ENCODE measurements at regions not wholly inside any gene's neighbourhood (a gene's known extent, or its start where the extent isn't known, plus 50 kb on each side); places are given as distances from the start of the nearest gene placed in this dataset.

DNA sequence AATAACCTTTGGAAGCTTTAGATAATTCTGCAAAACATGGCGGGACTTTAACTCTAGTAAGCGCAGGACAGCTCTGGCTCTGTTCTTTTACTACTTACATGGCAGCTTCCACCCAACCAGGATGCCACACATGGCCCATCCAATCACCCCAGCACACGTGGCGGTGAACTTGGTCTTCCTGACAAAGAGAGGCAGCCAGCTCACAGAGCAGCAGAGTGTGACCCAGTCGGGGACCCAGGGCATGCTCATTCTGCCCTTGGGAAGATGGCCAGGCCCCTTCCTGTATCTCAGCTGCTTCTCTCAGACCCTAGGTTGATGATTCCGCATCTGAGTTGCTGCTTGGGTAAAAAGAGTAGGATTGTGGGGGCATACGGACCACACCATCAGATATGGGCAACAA is 172.1 kb downstream of the USP12 start:
- CTCF ChIA-PET, result no interaction called here
- H3K9me3 ChIP-seq, result no peaks in the 10 kb centered on the region
- TF ChIP-seq, protein P1, sequence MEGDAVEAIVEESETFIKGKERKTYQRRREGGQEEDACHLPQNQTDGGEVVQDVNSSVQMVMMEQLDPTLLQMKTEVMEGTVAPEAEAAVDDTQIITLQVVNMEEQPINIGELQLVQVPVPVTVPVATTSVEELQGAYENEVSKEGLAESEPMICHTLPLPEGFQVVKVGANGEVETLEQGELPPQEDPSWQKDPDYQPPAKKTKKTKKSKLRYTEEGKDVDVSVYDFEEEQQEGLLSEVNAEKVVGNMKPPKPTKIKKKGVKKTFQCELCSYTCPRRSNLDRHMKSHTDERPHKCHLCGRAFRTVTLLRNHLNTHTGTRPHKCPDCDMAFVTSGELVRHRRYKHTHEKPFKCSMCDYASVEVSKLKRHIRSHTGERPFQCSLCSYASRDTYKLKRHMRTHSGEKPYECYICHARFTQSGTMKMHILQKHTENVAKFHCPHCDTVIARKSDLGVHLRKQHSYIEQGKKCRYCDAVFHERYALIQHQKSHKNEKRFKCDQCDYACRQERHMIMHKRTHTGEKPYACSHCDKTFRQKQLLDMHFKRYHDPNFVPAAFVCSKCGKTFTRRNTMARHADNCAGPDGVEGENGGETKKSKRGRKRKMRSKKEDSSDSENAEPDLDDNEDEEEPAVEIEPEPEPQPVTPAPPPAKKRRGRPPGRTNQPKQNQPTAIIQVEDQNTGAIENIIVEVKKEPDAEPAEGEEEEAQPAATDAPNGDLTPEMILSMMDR (IDR thresholded peaks at IDR 0.05; ENCODE audit: insufficient read depth in 1 of 2, low read depth in 1 of 2, low read length in 1 of 2, severe bottlenecking in 1 of 2, unreplicated experiment in 1 of 2), result no peak
- DNase-seq, result no peak
- H3K36me3 Mint-ChIP-seq (ENCODE audit: insufficient read depth, unreplicated experiment), result no peaks in the 10 kb centered on the region
- no peaks in the 10 kb centered on the region for H3K27me3 Mint-ChIP-seq (ENCODE audit: insufficient read depth, unreplicated experiment)
- no peaks in the 10 kb centered on the region for H3K4me1 Mint-ChIP-seq (ENCODE audit: low read depth, unreplicated experiment)
- H3K9me3 Mint-ChIP-seq (ENCODE audit: unreplicated experiment), result no peaks in the 10 kb centered on the region
- POLR2A ChIA-PET, result no interaction called here
- H3K36me3 ChIP-seq (ENCODE audit: control insufficient read depth, insufficient read depth, low read length), result no peaks in the 10 kb centered on the region
- no peak overlapping the region for H3K4me3 ChIP-seq (ENCODE audit: low read depth, low read length)
- no peak overlapping the region for H3K27ac Mint-ChIP-seq (ENCODE audit: unreplicated experiment)
- BruUV-seq (replicated peaks), result no TSS peak
- intact Hi-C loops (cut with micrococcal nuclease; ENCODE audit: unreplicated experiment), result no loop called here
- H3K4me1 ChIP-seq, result no peaks in the 10 kb centered on the region
- no peak overlapping the region for H3K4me3 Mint-ChIP-seq (ENCODE audit: unreplicated experiment)
- no peaks in the 10 kb centered on the region for H3K27me3 ChIP-seq (replicated peaks; ENCODE audit: control insufficient read depth, insufficient read depth, low read length)

DNA sequence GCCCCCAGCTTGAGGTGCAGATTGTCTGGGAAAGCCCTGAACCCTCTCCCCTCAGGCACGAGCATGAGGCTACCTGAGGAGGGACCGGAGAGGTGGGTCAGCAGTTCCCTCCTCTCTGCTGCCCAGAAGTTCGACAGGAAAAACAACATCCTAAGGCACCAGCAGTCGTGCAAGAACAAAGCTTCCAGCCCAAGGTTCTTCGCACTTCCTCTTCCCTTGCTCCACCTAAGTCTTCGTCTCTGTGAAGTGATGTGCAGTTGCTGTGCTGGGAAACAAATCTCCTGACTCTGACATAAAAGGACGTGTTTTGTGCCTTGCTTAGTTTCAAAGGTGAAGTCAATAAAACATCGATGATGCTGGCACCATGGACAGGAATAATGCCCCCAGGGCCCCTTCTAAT is 173.3 kb downstream of the USP12 start:
- Histone ChIP-seq H3K4me1 (no peaks in the 10 kb centered on the region), H3K9me3 (no peaks in the 10 kb centered on the region), H3K36me3 (ENCODE audit: control insufficient read depth, insufficient read depth, low read length) (no peaks in the 10 kb centered on the region), H3K4me3 (ENCODE audit: low read depth, low read length) (no peak overlapping the region), H3K27me3 (replicated peaks; ENCODE audit: control insufficient read depth, insufficient read depth, low read length) (no peaks in the 10 kb centered on the region)
- CTCF ChIA-PET, result no interaction called here
- TF ChIP-seq, protein P1 (IDR thresholded peaks at IDR 0.05; ENCODE audit: insufficient read depth in 1 of 2, low read depth in 1 of 2, low read length in 1 of 2, severe bottlenecking in 1 of 2, unreplicated experiment in 1 of 2), result no peak
- POLR2A ChIA-PET, result no interaction called here
- Mint-ChIP-seq H3K27me3 (ENCODE audit: insufficient read depth, unreplicated experiment) (no peaks in the 10 kb centered on the region), H3K4me3 (ENCODE audit: unreplicated experiment) (no peak overlapping the region), H3K36me3 (ENCODE audit: insufficient read depth, unreplicated experiment) (no peaks in the 10 kb centered on the region), H3K4me1 (ENCODE audit: low read depth, unreplicated experiment) (no peaks in the 10 kb centered on the region), H3K9me3 (ENCODE audit: unreplicated experiment) (no peaks in the 10 kb centered on the region), H3K27ac (ENCODE audit: unreplicated experiment) (no peak overlapping the region)
- intact Hi-C loops (cut with micrococcal nuclease; ENCODE audit: unreplicated experiment), result no loop called here
- BruUV-seq (replicated peaks), result no TSS peak
- DNase-seq, result no peak

DNA sequence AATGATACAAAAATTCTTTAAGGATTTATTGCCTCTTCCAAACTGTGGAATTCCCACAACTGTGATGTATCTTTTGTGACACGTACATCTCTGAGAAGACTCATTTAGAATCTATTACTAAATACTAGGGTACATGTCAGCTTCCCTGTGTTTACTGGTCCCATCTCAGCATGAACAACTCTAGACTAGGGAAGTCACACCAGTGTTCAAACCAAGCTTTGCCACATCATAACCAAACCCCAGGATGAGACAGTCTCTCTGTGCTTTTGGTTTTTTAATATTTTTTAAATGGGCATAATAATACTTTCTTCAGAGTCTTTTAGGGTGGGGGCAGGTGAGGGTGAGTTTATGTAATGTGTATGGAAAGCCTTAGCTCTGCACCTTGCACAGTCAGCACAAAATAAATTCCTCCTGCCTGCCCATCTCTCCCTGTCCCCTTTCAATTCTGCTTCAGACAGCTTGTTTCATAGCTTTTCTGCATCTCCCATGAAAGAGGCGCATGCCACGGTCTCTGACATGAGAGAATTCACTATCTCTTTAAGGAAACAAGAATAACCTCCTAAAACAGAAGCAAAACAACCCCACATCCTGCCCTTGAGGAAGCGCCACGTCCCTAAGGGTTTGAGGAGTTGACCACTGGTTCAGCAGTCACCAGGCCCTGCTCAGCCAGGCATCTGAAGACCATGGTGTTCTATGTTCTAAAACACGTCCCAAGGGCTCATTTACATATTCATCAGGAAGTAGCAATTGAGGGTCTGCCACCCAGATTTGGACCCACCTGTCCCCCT is 174.5 kb downstream of the USP12 start:
- no TSS peak for BruUV-seq (replicated peaks)
- intact Hi-C loops (cut with micrococcal nuclease; ENCODE audit: unreplicated experiment), result no loop called here
- no peaks in the 10 kb centered on the region for H3K27me3 ChIP-seq (replicated peaks; ENCODE audit: control insufficient read depth, insufficient read depth, low read length)
- ChIA-PET POLR2A (no interaction called here), CTCF (interaction anchor here (0.6 to 0.7 kb wide), 3 partner anchors 87 to 751 kb away, joined by 3 to 8 read pairs (median 4); no protein-coding TSS in a partner anchor)
- no peak overlapping the region for H3K4me3 ChIP-seq (ENCODE audit: low read depth, low read length)
- DNase-seq, result no peak
- no peaks in the 10 kb centered on the region for H3K9me3 ChIP-seq
- Mint-ChIP-seq H3K27ac (ENCODE audit: unreplicated experiment) (no peak overlapping the region), H3K9me3 (ENCODE audit: unreplicated experiment) (no peaks in the 10 kb centered on the region), H3K4me1 (ENCODE audit: low read depth, unreplicated experiment) (no peaks in the 10 kb centered on the region), H3K36me3 (ENCODE audit: insufficient read depth, unreplicated experiment) (no peaks in the 10 kb centered on the region), H3K27me3 (ENCODE audit: insufficient read depth, unreplicated experiment) (no peaks in the 10 kb centered on the region), H3K4me3 (ENCODE audit: unreplicated experiment) (no peak overlapping the region)
- TF ChIP-seq, protein P1 (IDR thresholded peaks at IDR 0.05; ENCODE audit: insufficient read depth in 1 of 2, low read depth in 1 of 2, low read length in 1 of 2, severe bottlenecking in 1 of 2, unreplicated experiment in 1 of 2), result no peak
- H3K36me3 ChIP-seq (ENCODE audit: control insufficient read depth, insufficient read depth, low read length), result no peaks in the 10 kb centered on the region
- no peaks in the 10 kb centered on the region for H3K4me1 ChIP-seq
